ENCODE measurements at regions not wholly inside any gene's neighbourhood (a gene's known extent, or its start where the extent isn't known, plus 50 kb on each side); places are given as distances from the start of the nearest gene placed in this dataset.

DNA sequence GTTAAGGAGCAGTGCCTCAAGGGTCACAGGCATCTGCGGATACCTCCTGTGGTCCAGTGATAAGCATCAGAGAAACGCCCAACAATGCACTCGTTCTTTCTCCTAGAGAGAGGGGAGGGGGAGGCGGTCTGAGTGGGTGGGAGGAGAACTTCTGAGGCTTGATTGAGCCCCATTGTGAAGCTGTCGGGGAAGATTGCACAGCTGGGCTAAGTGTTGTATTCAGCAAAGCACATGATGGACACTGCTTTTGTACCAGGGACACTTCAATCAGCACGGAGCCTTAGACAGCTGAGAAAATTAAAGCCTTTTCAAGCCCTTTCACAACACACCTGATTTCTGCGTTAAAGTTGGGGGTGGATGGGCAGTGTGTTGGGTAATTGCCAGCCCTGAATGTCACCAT lies 230.3 kb upstream of the GHITM start:
- DNase-seq: no peak

DNA sequence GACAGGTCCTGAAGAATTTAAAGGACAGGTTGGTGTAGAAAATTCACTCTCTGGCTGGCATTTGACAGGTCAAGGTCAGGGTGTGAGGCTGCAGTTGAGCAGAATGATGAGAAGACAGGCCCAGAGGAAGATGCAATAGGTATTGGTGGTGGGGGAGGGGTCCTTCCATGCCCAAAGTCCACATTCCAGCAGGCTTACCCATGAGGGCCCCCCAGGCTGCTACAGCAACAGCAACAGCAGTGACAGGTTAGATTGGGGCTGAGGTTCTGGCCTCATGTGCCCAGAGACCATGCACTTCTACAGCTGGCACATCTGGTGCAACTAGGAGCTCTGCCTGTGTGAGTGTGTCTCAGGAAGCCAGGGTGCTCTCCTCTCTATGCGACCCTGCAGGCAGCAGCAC lies 223.5 kb upstream of the GHITM start:
- DNase-seq: no peak

GRCh38 chr10:83917537-83918506 lies 221.5 kb upstream of the GHITM start:
- DNase-seq: no peak

- no peak for DNase-seq
Measured at GRCh38 chr10:83919187-83919586, 220.1 kb upstream of the GHITM start.

DNA sequence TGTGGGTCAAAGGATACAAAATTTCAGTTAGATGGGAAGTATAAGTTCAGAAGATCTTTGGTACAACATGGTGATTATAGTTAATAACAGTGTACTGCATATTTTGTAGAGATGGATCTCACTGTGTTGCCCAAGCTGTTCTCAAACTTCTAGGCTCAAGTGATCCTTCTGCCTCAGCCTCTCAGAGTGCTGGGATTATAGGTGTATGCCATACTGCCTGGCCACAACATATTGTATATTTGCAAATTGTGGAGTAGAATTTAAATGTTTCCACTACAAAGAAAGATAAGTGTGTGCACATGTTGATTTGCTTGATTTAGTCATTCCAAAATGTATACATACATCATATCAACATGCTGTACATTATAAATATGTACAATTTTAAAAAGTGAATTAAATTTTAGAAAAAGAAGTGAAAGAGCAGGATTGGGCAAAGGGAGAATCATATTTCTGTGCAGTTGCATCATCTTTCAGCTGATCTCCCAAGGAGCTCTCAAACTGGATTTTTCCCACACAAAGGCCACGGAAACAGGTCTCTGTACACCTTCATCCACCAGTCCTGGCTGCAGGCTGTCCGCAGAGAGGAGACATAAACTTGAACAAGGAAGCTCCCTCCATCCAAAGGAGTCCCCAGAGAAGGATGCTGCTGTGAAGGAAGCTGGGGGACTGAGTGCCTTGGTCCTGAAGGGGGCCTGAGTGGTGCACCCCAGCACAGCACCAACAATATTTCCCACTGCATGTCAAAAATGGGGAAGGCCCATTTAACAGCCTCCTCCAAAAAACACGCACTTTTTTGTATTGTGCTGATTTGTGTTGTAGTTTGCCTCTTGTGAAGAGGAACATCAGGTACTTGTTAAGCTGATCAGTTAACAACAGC lies 217.1 kb upstream of the GHITM start:
- no peak for DNase-seq

DNA sequence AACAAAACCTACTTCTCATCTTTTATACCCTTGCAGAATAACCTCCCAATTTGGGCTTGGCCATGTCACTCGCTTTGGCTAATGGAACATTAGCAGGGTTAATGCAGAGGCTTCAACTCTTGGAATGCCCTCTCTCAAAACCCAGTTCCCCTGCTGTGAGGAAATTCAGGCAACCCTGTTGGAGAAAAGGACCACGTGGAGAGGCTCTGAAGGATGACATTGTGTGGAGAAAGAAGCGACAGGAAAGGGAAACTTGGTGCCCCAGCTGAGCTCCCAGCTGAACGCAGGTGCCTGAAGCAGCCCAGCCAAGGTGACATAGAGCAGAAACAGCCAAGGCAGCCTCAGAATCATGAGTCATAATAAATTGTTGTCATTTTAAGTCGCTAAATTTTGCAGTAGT lies 214.2 kb upstream of the GHITM start:
- DNase-seq: no peak

GRCh38 chr10:83926606-83927005 lies 212.7 kb upstream of the GHITM start:
- DNase-seq: no peak

- no peak for DNase-seq
Measured at GRCh38 chr10:83927166-83927565, 212.1 kb upstream of the GHITM start.

DNA sequence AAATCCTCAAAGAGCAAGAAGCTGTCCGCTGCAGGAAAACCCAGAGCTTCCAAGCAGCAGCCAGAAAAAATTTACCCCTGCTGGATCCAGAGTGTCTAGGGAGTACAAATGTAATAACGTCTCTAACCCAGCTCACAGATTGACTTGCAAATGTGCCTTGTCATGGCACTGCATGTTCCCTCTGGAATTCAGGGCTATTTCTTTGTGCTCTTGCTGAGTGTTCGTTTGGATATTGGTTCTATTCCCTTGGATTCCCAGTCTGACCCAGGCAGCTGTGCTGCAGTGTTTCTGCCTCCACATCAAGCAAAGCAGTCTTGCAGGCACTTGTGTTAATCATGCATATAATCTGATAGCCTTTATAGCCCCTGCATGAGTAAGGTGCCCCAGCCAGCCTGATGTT lies 209.9 kb upstream of the GHITM start:
- no peak for DNase-seq

GRCh38 chr10:83931669-83932068 lies 207.6 kb upstream of the GHITM start:
- DNase-seq: no peak

DNA sequence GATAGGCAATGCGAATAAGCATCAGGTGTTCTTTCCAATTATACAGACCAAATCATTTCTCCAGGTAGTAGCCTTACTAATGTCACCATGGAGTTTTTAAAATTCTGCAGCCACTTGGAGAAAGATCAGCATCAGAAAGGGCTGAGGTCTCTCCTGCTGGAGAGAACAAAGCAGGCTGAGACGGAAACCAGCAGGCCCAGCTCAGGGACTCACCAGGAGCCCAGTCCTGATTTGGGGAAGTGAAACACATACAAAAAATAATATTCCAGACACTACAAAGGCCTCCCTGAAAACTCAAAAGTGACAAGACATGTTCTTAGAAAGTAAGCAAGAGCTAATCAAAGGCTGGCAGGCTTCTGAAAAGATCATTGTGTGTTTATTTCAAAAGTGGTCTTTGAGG lies 207.1 kb upstream of the GHITM start:
- DNase-seq: no peak

GRCh38 chr10:83934062-83934461 lies 205.2 kb upstream of the GHITM start:
- no peak for DNase-seq

GRCh38 chr10:83934641-83935338 lies 204.5 kb upstream of the GHITM start:
- no peak for DNase-seq

- DNase-seq: no peak
Measured at GRCh38 chr10:83935339-83935736, 204.0 kb upstream of the GHITM start.

DNA sequence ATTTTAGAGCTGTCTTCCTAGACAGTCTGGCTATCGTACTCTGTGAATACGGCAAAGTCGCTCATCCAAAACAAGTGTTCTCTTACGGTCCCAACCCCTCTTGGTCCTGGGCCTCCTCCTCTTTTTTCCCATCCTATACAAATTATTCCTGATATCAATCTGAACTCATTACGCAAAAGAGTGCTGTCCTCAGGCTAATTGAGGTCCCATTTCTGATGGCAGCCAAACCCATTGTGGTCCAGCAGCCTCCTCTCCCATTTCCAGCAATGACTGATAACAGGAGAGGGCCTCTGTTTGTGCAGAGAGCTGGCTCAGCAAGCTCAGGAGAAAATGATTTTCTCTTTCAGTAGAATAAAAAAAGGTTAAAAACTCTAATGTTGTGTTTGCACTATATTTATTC lies 203.4 kb upstream of the GHITM start:
- no peak for DNase-seq

DNA sequence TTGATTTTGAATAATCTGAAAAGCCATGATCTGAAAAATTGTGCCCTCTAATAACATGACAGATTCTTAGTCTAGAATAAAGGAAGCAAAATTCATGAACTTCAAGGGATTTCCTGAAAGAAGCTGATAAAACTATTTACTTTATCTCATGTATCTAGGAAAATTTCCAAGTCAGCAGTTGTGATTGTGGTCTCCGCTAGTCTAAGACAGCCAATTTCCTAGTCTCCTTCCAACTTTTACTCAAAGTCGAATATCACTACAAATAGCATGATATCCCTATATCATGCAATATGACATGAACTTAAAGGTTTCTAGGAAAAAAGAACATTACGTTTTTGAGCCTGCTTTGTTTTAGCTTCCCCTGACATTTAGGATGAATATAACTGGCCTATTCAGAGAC lies 202.1 kb upstream of the GHITM start:
- DNase-seq: no peak

DNA sequence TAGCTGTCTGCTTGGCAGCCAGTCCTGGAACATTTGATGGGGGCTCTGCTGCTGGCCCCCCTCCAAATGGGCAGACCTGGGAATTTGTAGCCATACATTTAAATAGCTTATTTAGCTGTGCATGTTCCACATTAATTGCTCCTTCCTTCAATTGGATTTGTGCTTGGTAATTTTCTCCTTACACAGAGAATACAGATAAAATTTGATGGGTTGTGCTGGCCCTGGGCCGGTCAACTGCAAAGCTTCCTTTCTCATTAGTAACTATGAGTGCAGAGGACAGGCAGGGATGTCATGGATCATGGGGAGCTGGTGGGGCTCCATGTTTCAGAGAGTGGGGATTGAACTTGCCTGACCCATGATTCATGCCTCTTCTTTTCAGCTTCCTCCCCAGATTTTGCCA lies 201.5 kb upstream of the GHITM start:
- DNase-seq: no peak

DNA sequence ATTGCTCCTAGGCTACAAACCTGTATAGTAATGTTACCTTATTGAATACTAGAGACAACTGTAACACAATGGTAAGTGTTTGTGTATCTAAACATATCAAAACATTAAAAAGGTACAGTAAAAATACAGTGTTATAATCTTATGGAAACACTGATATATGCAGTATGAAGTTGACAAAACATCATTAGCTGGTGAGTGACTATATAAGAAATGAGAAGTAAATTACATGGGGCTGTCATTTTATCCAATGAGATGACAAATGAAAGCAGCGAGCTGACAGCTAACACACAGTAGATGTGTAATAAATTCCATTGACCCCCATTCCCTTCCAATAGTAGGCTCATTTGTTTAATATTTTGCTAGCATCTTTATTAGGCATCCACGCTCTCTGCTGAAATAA lies 198.1 kb upstream of the GHITM start:
- no peak for DNase-seq

DNA sequence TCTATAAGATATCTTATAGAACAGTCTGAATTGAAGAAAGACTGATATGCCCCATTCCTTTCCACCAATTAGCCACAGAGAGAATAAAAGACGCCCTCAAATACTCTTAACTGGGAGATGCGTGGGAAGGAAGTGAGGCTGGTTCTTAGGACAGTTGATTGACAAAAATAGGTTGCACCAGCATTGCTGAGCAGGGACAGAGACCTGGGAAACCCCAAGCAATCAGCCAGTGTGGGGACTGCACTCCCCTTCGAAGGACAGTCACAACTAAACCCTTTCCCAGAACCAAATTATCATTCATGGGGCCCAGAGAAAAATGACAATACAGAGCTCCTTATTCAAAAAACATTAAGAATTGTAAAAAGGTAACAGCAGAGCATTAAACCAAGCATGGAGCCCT lies 196.9 kb upstream of the GHITM start:
- DNase-seq: no peak

GRCh38 chr10:83943049-83943448 lies 196.3 kb upstream of the GHITM start:
- DNase-seq: no peak

GRCh38 chr10:83943920-83944319 lies 195.4 kb upstream of the GHITM start:
- no peak for DNase-seq

DNA sequence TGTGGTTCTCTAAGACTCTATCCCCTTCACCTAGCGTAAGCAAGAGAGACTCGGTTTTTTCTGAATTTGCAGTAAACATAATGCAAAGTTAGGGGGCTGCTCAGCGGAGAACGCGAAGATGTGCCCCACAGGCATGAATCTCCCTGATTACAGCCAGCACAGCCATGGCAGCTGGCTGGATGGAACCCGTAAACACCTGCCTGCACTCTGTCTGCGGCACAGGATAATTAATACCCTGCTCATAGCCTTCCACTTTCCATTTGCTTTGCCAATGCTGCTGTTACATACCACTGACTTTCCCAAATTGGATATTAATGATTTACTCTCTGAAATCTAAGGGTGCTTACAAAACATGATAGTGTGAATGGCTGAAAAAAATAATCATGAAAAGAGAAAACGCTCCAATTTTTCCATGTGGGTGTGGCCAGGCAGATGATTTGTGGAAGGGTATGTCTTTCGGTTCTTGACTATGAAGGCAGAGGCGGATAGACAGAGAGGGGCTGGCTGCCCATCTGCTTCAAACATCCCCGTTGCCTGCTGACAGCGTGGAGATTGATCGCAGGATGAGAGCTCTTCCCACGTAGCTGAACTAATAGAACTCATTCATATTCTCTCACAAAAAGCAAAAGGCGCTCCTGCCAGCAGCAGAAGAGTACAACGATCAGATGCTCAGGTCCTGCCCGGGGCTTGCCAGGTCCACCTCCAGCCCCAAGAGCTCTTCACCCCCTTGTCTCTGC lies 193.2 kb upstream of the GHITM start:
- DNase-seq: no peak

DNA sequence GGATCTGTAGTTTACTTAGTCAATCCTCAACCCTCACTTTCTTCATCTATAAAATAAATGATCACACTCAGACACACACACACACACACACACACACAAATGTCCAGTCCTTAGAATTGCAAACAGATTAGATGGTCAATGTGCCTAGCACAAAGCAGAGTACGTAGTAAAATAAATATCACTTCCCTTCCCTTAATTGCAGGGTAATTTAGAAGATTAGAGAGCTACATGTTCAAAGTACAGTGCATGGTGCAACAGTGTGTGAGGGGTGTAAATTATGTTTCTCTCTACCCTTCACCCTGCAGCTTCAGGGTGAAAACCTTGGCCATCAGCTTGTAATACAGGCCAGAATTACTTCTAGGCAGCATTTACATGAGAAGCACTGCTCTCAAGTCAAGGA lies 187.0 kb upstream of the GHITM start:
- DNase-seq: no peak
